ENCODE measurements at regions not wholly inside any gene's neighbourhood (a gene's known extent, or its start where the extent isn't known, plus 50 kb on each side); places are given as distances from the start of the nearest gene placed in this dataset.

GRCh38 chr5:29885595-29885994, 1307.9 kb upstream of the CDH6 start:
- Histone ChIP-seq H3K27ac (ENCODE audit: low read depth in 1 of 2, low read length in 2 of 2) (no peak overlapping the region), H3K9me3 (ENCODE audit: control insufficient read depth in 1 of 2, insufficient read depth in 1 of 2, low read length in 2 of 2) (peaks cover 0 to 5% of the 10 kb centered on the region in 2 experiments), H3K4me1 (ENCODE audit: insufficient read depth, low read length) (no peaks in the 10 kb centered on the region), H3K27me3 (ENCODE audit: control insufficient read depth in 1 of 2, insufficient read depth in 2 of 2, low read length in 2 of 2) (no peaks in the 10 kb centered on the region), H3K4me3 (ENCODE audit: low read length) (no peak overlapping the region), H3K36me3 (ENCODE audit: insufficient read depth, low read length) (no peaks in the 10 kb centered on the region)
- DNase-seq (no peak), ATAC-seq (ENCODE audit: poor library complexity) (no peak)
- H3K9me3 Mint-ChIP-seq, result peaks cover 10% of the 10 kb centered on the region
- no peaks in the 10 kb centered on the region for H3K27me3 Mint-ChIP-seq
- no peak overlapping the region for H3K27ac Mint-ChIP-seq
- H3K4me1 Mint-ChIP-seq (ENCODE audit: low read depth), result no peaks in the 10 kb centered on the region
- ChIA-PET CTCF (no interaction called here), POLR2A (no interaction called here)
- TF ChIP-seq, protein P1, sequence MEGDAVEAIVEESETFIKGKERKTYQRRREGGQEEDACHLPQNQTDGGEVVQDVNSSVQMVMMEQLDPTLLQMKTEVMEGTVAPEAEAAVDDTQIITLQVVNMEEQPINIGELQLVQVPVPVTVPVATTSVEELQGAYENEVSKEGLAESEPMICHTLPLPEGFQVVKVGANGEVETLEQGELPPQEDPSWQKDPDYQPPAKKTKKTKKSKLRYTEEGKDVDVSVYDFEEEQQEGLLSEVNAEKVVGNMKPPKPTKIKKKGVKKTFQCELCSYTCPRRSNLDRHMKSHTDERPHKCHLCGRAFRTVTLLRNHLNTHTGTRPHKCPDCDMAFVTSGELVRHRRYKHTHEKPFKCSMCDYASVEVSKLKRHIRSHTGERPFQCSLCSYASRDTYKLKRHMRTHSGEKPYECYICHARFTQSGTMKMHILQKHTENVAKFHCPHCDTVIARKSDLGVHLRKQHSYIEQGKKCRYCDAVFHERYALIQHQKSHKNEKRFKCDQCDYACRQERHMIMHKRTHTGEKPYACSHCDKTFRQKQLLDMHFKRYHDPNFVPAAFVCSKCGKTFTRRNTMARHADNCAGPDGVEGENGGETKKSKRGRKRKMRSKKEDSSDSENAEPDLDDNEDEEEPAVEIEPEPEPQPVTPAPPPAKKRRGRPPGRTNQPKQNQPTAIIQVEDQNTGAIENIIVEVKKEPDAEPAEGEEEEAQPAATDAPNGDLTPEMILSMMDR (IDR thresholded peaks at IDR 0.05), result no peak
- no peaks in the 10 kb centered on the region for H3K36me3 Mint-ChIP-seq (ENCODE audit: low read depth)
- H3K4me3 Mint-ChIP-seq, result no peak overlapping the region
- intact Hi-C loops (cut with DNase I, micrococcal nuclease), result no loop called here

GRCh38 chr5:29882036-29882435, 1311.5 kb upstream of the CDH6 start:
- no peaks in the 10 kb centered on the region for H3K4me1 ChIP-seq (ENCODE audit: insufficient read depth, low read length)
- Mint-ChIP-seq H3K9me3 (peaks cover 12% of the 10 kb centered on the region), H3K36me3 (ENCODE audit: low read depth) (no peaks in the 10 kb centered on the region), H3K4me1 (ENCODE audit: low read depth) (no peaks in the 10 kb centered on the region), H3K4me3 (no peak overlapping the region), H3K27me3 (no peaks in the 10 kb centered on the region), H3K27ac (no peak overlapping the region)
- no peaks in the 10 kb centered on the region for H3K36me3 ChIP-seq (ENCODE audit: insufficient read depth, low read length)
- DNase-seq, result no peak
- no peak overlapping the region for H3K27ac ChIP-seq (ENCODE audit: low read depth in 1 of 2, low read length in 2 of 2)
- intact Hi-C loops (cut with DNase I, micrococcal nuclease), result no loop called here
- ATAC-seq (ENCODE audit: poor library complexity), result no peak
- CTCF ChIA-PET, result no interaction called here
- TF ChIP-seq, protein P1 (IDR thresholded peaks at IDR 0.05), result no peak
- POLR2A ChIA-PET, result no interaction called here
- peaks cover 0 to 5% of the 10 kb centered on the region in 2 experiments for H3K9me3 ChIP-seq (ENCODE audit: control insufficient read depth in 1 of 2, insufficient read depth in 1 of 2, low read length in 2 of 2)
- H3K4me3 ChIP-seq (ENCODE audit: low read length), result no peak overlapping the region
- no peaks in the 10 kb centered on the region for H3K27me3 ChIP-seq (ENCODE audit: control insufficient read depth in 1 of 2, insufficient read depth in 2 of 2, low read length in 2 of 2)

- no peaks in the 10 kb centered on the region for H3K36me3 ChIP-seq (ENCODE audit: insufficient read depth, low read length)
- ChIA-PET POLR2A (no interaction called here), CTCF (no interaction called here)
- no peak overlapping the region for H3K4me3 Mint-ChIP-seq
- H3K27me3 ChIP-seq (ENCODE audit: control insufficient read depth in 1 of 2, insufficient read depth in 2 of 2, low read length in 2 of 2), result no peaks in the 10 kb centered on the region
- no peaks in the 10 kb centered on the region for H3K27me3 Mint-ChIP-seq
- DNase-seq (no peak), ATAC-seq (ENCODE audit: poor library complexity) (no peak)
- no peaks in the 10 kb centered on the region for H3K4me1 ChIP-seq (ENCODE audit: insufficient read depth, low read length)
- intact Hi-C loops (cut with DNase I, micrococcal nuclease), result no loop called here
- H3K4me1 Mint-ChIP-seq (ENCODE audit: low read depth), result no peaks in the 10 kb centered on the region
- TF ChIP-seq, protein P1 (IDR thresholded peaks at IDR 0.05), result no peak
- H3K9me3 ChIP-seq (ENCODE audit: control insufficient read depth in 1 of 2, insufficient read depth in 1 of 2, low read length in 2 of 2), result peaks cover 0 to 1% of the 10 kb centered on the region in 2 experiments
- H3K4me3 ChIP-seq (ENCODE audit: low read length), result no peak overlapping the region
- H3K9me3 Mint-ChIP-seq, result peaks cover 14% of the 10 kb centered on the region
- H3K27ac Mint-ChIP-seq, result no peak overlapping the region
- no peaks in the 10 kb centered on the region for H3K36me3 Mint-ChIP-seq (ENCODE audit: low read depth)
- no peak overlapping the region for H3K27ac ChIP-seq (ENCODE audit: low read depth in 1 of 2, low read length in 2 of 2)
Measured at GRCh38 chr5:29879401-29879800, 1314.1 kb upstream of the CDH6 start.

Measured in CD4-positive, alpha-beta T cell (primary cell).